DMS153 treated with DMSO at 0.1 percent for 48 hours (cell line): ENCODE measurements at regions not wholly inside any gene's neighbourhood (a gene's known extent, or its start where the extent isn't known, plus 50 kb on each side); places are given as distances from the start of the nearest gene placed in this dataset.

Experiments
- DNase-seq: peaks from one replicate; lab custom pipeline; 2025; ENCODE audit not compliant: unreplicated experiment; lab: John Stamatoyannopoulos, UW

- no peak for DNase-seq
Measured at GRCh38 chr9:135249711-135250110, 162.2 kb downstream of the OLFM1 start.

- DNase-seq, result no peak
Measured at GRCh38 chr9:135251331-135251761, 163.9 kb downstream of the OLFM1 start.

- DNase-seq, result no peak
Measured at GRCh38 chr9:135251996-135252760, 164.7 kb downstream of the OLFM1 start.

GRCh38 chr9:135252980-135253304 lies 165.5 kb downstream of the OLFM1 start:
- DNase-seq, result no peak

GRCh38 chr9:135253305-135254004 lies 166.0 kb downstream of the OLFM1 start:
- no peak for DNase-seq

DNA sequence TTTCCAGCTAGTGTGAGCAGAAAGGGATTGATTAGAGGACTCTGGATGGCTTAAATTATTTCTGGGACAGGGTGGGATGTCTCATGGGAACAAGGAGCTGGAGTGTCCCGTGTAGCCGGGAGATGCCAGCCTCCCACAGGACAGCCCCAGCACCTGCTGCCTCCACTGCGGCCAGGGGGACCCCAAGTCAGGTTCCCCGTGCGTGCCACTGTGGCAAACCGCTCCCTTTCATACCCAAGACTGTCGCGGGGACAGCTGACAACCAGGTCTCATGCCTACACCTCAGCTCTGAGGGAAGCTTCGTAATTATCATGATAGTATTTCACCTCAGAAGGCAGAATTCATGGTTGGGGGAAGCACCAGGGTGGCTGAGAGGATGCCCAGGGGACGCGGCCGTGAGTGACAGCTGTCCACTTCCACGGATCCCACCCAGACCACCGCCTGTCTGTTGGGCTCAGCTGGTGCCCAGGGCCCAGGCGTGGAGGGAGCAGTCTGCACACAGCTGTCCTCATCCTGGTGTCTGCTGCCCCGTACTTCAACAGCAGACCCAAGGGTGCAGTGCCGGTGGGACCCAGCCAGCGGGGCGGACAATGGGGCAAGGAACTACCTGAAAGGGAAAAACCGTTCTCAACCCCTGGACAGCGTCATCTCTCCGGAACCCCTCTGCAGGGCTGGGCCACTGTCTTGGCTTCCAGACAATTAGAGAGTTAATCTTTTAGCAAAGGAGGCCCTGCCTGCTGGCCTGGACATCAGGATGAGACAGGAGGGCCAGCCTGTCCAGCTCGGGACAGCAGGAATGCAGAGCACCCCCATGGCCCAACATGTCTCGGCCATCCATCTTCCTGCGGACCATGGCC lies 166.9 kb downstream of the OLFM1 start:
- DNase-seq, result no peak

- no peak for DNase-seq
Measured at GRCh38 chr9:135255033-135255840, 167.8 kb downstream of the OLFM1 start.

GRCh38 chr9:135255841-135256580 lies 168.5 kb downstream of the OLFM1 start:
- no peak for DNase-seq

DNA sequence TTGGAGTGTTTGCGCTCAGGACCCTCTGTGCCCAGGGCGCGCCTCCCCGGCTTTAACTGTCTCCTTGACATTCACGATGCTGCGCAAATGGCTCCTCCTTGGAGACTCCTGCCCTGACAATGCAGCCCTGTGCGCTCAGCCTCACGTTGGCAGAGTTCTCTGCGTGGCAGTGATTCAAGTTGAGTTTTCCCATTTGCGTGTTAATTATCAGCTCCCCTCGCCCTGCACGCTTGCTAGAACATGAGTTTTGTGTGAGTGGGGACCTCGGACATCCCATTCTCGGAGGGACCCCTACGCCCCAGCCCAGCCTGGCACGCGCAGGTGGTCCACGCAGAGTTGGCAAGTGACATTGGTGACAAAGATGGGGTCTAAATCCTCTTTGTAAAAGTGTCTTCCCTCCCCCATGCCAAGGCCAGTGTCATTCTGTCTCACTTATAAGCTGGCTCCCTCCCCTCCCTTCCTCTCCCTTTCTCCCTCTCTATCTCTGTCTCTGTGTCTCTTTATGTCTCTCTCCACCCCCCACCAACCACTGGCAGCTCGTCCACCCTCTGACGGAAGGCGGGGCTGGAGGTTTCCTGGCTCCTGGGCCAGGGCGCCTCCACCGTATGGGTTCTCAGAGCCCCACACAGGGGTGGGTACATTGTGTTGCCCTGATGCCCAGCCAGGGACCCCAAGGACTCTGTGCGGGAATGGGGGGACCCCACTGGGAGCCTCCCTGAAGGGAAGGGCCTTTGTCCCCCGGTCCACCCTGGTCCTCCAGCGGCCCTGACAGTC lies 169.3 kb downstream of the OLFM1 start:
- DNase-seq, result no peak

- DNase-seq, result no peak
Measured at GRCh38 chr9:135258461-135258860, 171.0 kb downstream of the OLFM1 start.

- DNase-seq, result no peak
Measured at GRCh38 chr9:135259273-135259672, 171.8 kb downstream of the OLFM1 start.

DNA sequence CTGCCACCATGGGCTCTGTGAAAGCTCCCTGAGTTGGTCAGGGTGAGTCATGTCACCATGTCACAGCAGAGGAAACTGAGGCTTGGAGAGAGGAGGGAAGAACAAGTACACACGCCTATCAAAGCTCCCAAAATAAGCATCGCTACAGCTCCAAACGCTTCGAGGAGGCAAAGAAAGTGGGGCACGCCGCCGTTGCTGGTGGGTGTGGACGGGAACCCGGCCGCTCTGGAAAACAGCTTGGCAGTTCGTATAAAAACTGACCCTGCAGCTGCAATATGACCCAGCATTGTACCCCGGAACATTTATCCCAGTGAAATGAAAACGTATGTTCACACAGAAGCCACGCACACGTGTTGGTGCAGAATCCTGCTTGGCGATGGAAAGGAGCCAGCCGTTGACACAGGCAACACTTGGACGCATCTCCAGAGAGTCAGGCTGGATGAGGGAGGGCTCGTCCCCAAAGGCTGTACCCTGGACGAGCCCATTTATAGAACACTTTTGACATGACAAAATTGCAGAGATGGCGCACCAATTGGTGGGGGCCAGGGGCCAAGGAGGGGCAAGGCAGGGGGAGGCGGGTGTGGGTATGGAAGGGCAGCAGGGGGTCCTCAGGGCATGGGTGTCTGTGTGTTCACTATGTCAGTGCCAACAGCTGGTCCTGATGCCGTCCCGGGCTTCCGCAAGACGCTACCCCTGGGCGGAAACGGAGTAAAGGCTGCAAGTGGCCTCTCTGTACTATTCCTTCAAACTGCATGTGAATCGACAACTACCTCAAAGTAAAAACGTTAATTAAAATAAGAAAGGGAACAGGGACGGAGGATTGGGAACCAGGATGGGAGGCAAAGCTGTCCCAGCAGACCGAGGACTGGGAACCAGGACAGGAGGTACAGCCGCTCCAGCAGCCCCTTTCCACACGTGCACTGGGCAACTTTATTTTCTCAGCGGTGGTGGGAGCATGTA lies 173.0 kb downstream of the OLFM1 start:
- DNase-seq, result no peak

- no peak for DNase-seq
Measured at GRCh38 chr9:135262248-135262647, 174.8 kb downstream of the OLFM1 start.

DNA sequence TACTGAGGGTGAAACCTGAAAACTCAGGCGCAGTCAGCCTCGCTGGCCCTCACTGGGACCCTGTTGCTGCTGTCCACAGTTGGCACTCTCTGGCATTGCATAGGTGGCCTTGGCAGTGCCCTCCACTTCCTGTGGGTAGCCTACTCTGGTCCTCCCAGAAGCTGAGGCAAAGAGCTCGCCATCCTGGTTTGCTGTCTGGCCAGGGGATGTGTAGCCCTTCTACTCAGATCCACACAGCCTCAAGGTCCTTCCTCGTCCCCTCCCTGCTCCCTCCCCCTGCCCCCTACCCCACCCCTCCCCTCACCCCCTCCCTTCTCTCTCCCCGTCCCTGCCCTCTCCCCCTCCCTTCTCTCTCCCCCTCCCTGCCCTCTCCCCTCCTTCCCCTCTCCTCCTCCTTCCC lies 176.0 kb downstream of the OLFM1 start:
- no peak for DNase-seq

DNA sequence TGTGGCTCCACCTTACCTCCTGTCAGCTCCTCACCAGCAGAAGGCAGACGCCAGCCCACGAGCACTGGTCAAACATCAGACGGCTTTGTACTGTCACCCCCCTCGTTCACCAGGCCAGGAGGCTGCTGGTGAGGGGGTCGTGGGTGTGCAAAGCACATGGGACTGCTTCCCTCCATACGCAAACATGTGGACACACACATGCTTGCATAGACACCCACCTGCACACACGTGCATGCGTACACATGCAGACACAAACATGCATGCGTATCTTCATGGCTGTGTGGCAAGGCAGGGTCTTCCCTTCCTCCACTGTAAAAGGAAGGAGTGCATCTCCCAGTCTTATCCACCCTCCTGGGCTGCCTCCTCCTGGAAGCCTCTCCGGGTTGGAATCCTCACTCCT lies 178.5 kb downstream of the OLFM1 start:
- DNase-seq, result no peak

- DNase-seq, result no peak
Measured at GRCh38 chr9:135267191-135267809, 179.8 kb downstream of the OLFM1 start.

DNA sequence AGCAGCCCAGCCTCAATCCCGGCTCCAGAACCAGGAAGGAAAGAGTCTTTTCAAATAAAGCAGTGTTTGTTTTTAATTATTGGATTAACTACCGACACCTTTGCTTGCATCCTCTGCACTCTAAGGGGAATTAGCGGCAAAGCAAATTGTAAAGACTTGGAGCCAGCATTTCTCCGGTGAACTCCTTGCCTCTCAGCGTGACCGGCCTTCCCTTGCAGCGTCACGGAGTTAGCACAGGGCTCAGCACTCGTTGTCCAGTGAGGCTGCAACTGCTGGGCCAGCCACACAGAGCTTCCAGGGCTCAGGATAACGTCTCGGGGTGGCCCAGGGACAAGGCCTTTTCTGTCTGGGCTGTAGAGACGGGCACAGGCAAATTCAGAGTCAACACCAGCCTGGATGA lies 180.6 kb downstream of the OLFM1 start:
- no peak for DNase-seq

GRCh38 chr9:135268981-135269380 lies 181.5 kb downstream of the OLFM1 start:
- no peak for DNase-seq
